Natural killer cell treated with Interleukin-12 subunit alpha and Interleukin-12 subunit beta and Interleukin-15 and Interleukin-18, amount 100 ng/mL, for 72 hours (primary cell): ENCODE measurements at regions not wholly inside any gene's neighbourhood (a gene's known extent, or its start where the extent isn't known, plus 50 kb on each side); places are given as distances from the start of the nearest gene placed in this dataset.

Source experiments
- ATAC-seq, 2 donors: fragments of 150-1000 bp; cut with Tn5 transposase in 1 of 2; sonication (Bioruptor Pico), chemical (Tn5 transposase) in 1 of 2; 2 replicates each; pipeline ENCODE4 v1.10.0; 2021
- DNase-seq: peaks from one replicate; pipeline ENCODE4 v3.0.0; 2022; ENCODE audit warnings: low spot score
- H3K27ac Mint-ChIP-seq, 2 donors: 1 replicate in 1 of 2; 2 replicates in 1 of 2; pipeline ENCODE4 v1.8.0; 2022; ENCODE audit warnings: mixed read lengths in 2 of 2, mild to moderate bottlenecking in 1 of 2, moderate library complexity in 1 of 2
- H3K27me3 Mint-ChIP-seq, 2 donors: 1 replicate in 1 of 2; 2 replicates in 1 of 2; pipeline ENCODE4 v1.8.0; 2022; ENCODE audit warnings: mixed read lengths in 2 of 2
- H3K36me3 Mint-ChIP-seq: one replicate; pipeline ENCODE4 v1.8.0; 2022; ENCODE audit warnings: mixed read lengths
- H3K4me1 Mint-ChIP-seq, 2 donors: 1 replicate in 1 of 2; 2 replicates in 1 of 2; pipeline ENCODE4 v1.8.0; 2022; ENCODE audit warnings: low read depth in 2 of 2, mixed read lengths in 2 of 2, mild to moderate bottlenecking in 1 of 2
- H3K4me3 Mint-ChIP-seq: one replicate; pipeline ENCODE4 v1.8.0; 2022; ENCODE audit warnings: mixed read lengths
- H3K9me3 Mint-ChIP-seq: 2 replicates; pipeline ENCODE4 v1.8.0; 2022; ENCODE audit warnings: mixed read lengths

- ATAC-seq (no peak), DNase-seq (no peak)
- no peaks in the 10 kb centered on the region for H3K36me3 Mint-ChIP-seq
- H3K4me1 Mint-ChIP-seq, result no peaks in the 10 kb centered on the region
- H3K4me3 Mint-ChIP-seq, result no peak overlapping the region
- no peak overlapping the region for H3K27ac Mint-ChIP-seq
- H3K27me3 Mint-ChIP-seq, result no peaks in the 10 kb centered on the region
- H3K9me3 Mint-ChIP-seq, result peaks cover 6% of the 10 kb centered on the region
These were observed 1064.3 kb upstream of the CDH2 start for GRCh38 chr18:29241199-29241598.

GRCh38 chr18:29234751-29235150 is 1057.8 kb upstream of the CDH2 start:
- H3K4me3 Mint-ChIP-seq, result no peak overlapping the region
- no peaks in the 10 kb centered on the region for H3K36me3 Mint-ChIP-seq
- no peaks in the 10 kb centered on the region for H3K27me3 Mint-ChIP-seq
- peaks cover 8% of the 10 kb centered on the region for H3K9me3 Mint-ChIP-seq
- H3K27ac Mint-ChIP-seq, result no peak overlapping the region
- no peaks in the 10 kb centered on the region for H3K4me1 Mint-ChIP-seq
- ATAC-seq (no peak), DNase-seq (no peak)

GRCh38 chr18:29226213-29226612 is 1049.3 kb upstream of the CDH2 start:
- no peak overlapping the region for H3K4me3 Mint-ChIP-seq
- no peaks in the 10 kb centered on the region for H3K27me3 Mint-ChIP-seq
- H3K36me3 Mint-ChIP-seq, result no peaks in the 10 kb centered on the region
- H3K9me3 Mint-ChIP-seq, result peaks cover 11% of the 10 kb centered on the region
- ATAC-seq (no peak), DNase-seq (no peak)
- H3K4me1 Mint-ChIP-seq, result no peaks in the 10 kb centered on the region
- no peak overlapping the region for H3K27ac Mint-ChIP-seq

- Mint-ChIP-seq H3K27ac (no peak overlapping the region), H3K4me1 (no peaks in the 10 kb centered on the region), H3K36me3 (no peaks in the 10 kb centered on the region), H3K27me3 (no peaks in the 10 kb centered on the region), H3K4me3 (no peak overlapping the region), H3K9me3 (peaks cover 7% of the 10 kb centered on the region)
- ATAC-seq (no peak), DNase-seq (no peak)
These were observed 1048.4 kb upstream of the CDH2 start for GRCh38 chr18:29225351-29225750.

- Mint-ChIP-seq H3K9me3 (peaks cover 8% of the 10 kb centered on the region), H3K27me3 (no peaks in the 10 kb centered on the region), H3K4me1 (no peaks in the 10 kb centered on the region), H3K4me3 (no peak overlapping the region), H3K36me3 (no peaks in the 10 kb centered on the region), H3K27ac (no peak overlapping the region)
- ATAC-seq (no peak), DNase-seq (no peak)
These were observed 1041.2 kb upstream of the CDH2 start for GRCh38 chr18:29218091-29218490.

- DNase-seq (no peak), ATAC-seq (no peak)
- Mint-ChIP-seq H3K36me3 (no peaks in the 10 kb centered on the region), H3K27me3 (no peaks in the 10 kb centered on the region), H3K27ac (no peak overlapping the region), H3K4me3 (no peak overlapping the region), H3K4me1 (no peaks in the 10 kb centered on the region), H3K9me3 (peaks cover 8% of the 10 kb centered on the region)
These were observed 1040.4 kb upstream of the CDH2 start for GRCh38 chr18:29217124-29217915.

- DNase-seq, result no peak
- Mint-ChIP-seq H3K9me3 (no peaks in the 10 kb centered on the region), H3K27ac (no peak overlapping the region), H3K4me3 (no peak overlapping the region), H3K36me3 (peaks cover 5% of the 10 kb centered on the region), H3K4me1 (no peaks in the 10 kb centered on the region), H3K27me3 (no peaks in the 10 kb centered on the region)
- ATAC-seq, result no peak
These were observed 1021.9 kb upstream of the CDH2 start for GRCh38 chr18:29198834-29199233.

- no peak for DNase-seq
- no peak overlapping the region for H3K4me3 Mint-ChIP-seq
- no peak for ATAC-seq
- H3K27ac Mint-ChIP-seq, result no peak overlapping the region
- H3K4me1 Mint-ChIP-seq, result no peaks in the 10 kb centered on the region
- H3K27me3 Mint-ChIP-seq, result no peaks in the 10 kb centered on the region
- H3K36me3 Mint-ChIP-seq, result peaks cover 5% of the 10 kb centered on the region
- H3K9me3 Mint-ChIP-seq, result no peaks in the 10 kb centered on the region
These were observed 1019.4 kb upstream of the CDH2 start for GRCh38 chr18:29196307-29196706.

- Mint-ChIP-seq H3K9me3 (no peaks in the 10 kb centered on the region), H3K36me3 (no peaks in the 10 kb centered on the region), H3K27me3 (no peaks in the 10 kb centered on the region), H3K27ac (no peak overlapping the region), H3K4me1 (peaks cover 0 to 3% of the 10 kb centered on the region in 2 donors), H3K4me3 (no peak overlapping the region)
- ATAC-seq (no peak), DNase-seq (no peak)
These were observed 1014.3 kb upstream of the CDH2 start for GRCh38 chr18:29191263-29191662.

- DNase-seq (no peak), ATAC-seq (no peak)
- H3K4me1 Mint-ChIP-seq, result peaks cover 0 to 14% of the 10 kb centered on the region in 2 donors
- no peaks in the 10 kb centered on the region for H3K36me3 Mint-ChIP-seq
- H3K27ac Mint-ChIP-seq, result no peak overlapping the region
- H3K27me3 Mint-ChIP-seq, result no peaks in the 10 kb centered on the region
- H3K9me3 Mint-ChIP-seq, result no peaks in the 10 kb centered on the region
- H3K4me3 Mint-ChIP-seq, result no peak overlapping the region
These were observed 1011.8 kb upstream of the CDH2 start for GRCh38 chr18:29188760-29189159.

GRCh38 chr18:29185801-29186200 is 1008.9 kb upstream of the CDH2 start:
- H3K27me3 Mint-ChIP-seq, result no peaks in the 10 kb centered on the region
- peak overlapping the region in 1 of 2 donors; percentile 20 for H3K27ac Mint-ChIP-seq
- no peaks in the 10 kb centered on the region for H3K36me3 Mint-ChIP-seq
- ATAC-seq (peak; percentile 46 to 91), DNase-seq (no peak)
- H3K4me1 Mint-ChIP-seq, result peaks cover 0 to 15% of the 10 kb centered on the region in 2 donors
- no peak overlapping the region for H3K4me3 Mint-ChIP-seq
- H3K9me3 Mint-ChIP-seq, result no peaks in the 10 kb centered on the region

GRCh38 chr18:29184654-29185053 is 1007.7 kb upstream of the CDH2 start:
- ATAC-seq (no peak), DNase-seq (no peak)
- H3K27me3 Mint-ChIP-seq, result no peaks in the 10 kb centered on the region
- H3K4me1 Mint-ChIP-seq, result peaks cover 0 to 15% of the 10 kb centered on the region in 2 donors
- no peaks in the 10 kb centered on the region for H3K36me3 Mint-ChIP-seq
- no peak overlapping the region for H3K27ac Mint-ChIP-seq
- no peaks in the 10 kb centered on the region for H3K9me3 Mint-ChIP-seq
- H3K4me3 Mint-ChIP-seq, result no peak overlapping the region

- H3K27me3 Mint-ChIP-seq, result no peaks in the 10 kb centered on the region
- DNase-seq (no peak), ATAC-seq (no peak)
- no peak overlapping the region for H3K27ac Mint-ChIP-seq
- no peak overlapping the region for H3K4me3 Mint-ChIP-seq
- H3K9me3 Mint-ChIP-seq, result no peaks in the 10 kb centered on the region
- H3K36me3 Mint-ChIP-seq, result no peaks in the 10 kb centered on the region
- peaks cover 0 to 12% of the 10 kb centered on the region in 2 donors for H3K4me1 Mint-ChIP-seq
These were observed 1004.4 kb upstream of the CDH2 start for GRCh38 chr18:29181151-29181901.

- Mint-ChIP-seq H3K4me3 (no peak overlapping the region), H3K27me3 (no peaks in the 10 kb centered on the region), H3K27ac (no peak overlapping the region), H3K36me3 (no peaks in the 10 kb centered on the region), H3K4me1 (no peaks in the 10 kb centered on the region), H3K9me3 (peaks cover 7% of the 10 kb centered on the region)
- DNase-seq (no peak), ATAC-seq (no peak)
These were observed 999.8 kb upstream of the CDH2 start for GRCh38 chr18:29176681-29177080.
